GM12875 (cell line): ENCODE measurements at regions not wholly inside any gene's neighbourhood (a gene's known extent, or its start where the extent isn't known, plus 50 kb on each side); places are given as distances from the start of the nearest gene placed in this dataset.
"Not testable (repeated sequence)": the region's sequence is repeated elsewhere in the genome, so short reads cannot be mapped to it uniquely, and the experiment has no call there.

ENCODE experiments used
- H3K4me3 ChIP-seq: one replicate; pipeline ENCODE4 v1.5.1; 2011; ENCODE audit warnings: low read depth, low read length, control low read depth
- CTCF ChIP-seq: IDR thresholded peaks from 2 replicates; pipeline ENCODE4 v1.5.1; 2011; ENCODE audit warnings: low read depth, mild to moderate bottlenecking, control low read depth, inconsistent platforms, low read length, moderate library complexity, borderline replicate concordance; ENCODE audit not compliant: insufficient read depth

DNA sequence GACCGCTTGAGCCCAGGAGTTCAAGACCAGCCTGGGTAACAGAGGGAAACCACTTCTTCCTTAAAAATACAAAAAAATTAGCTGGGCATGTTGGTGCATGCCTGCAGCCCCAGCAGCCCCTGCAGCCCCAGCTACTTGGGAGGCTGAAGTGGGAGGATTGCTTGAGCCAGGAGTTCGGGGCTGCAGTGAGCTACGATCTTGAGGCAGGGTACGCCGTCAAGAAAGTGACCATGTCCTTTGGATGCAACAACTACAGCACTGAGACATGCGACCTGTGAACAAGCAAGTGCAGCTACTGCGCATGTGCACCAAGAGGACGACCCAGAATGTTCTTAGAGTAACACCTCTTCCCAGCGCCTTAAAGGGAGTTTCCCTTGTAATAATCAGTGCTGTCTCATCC lies 66.6 kb upstream of the ZNF479 start:
- H3K4me3 ChIP-seq, result no peak overlapping the region
- no peak for TF ChIP-seq CTCF

- no peak overlapping the region for H3K4me3 ChIP-seq
These were observed 67.0 kb upstream of the ZNF479 start for GRCh38 chr7:57199252-57199651.

GRCh38 chr7:57201021-57201894 lies 69.0 kb upstream of the ZNF479 start:
- TF ChIP-seq CTCF, result no peak
- no peak overlapping the region for H3K4me3 ChIP-seq

More at GRCh38 chr7:57199252-57199651, 67.0 kb upstream of the ZNF479 start:
- no peak for TF ChIP-seq CTCF

GRCh38 chr7:57201895-57202210 lies 69.6 kb upstream of the ZNF479 start:
- TF ChIP-seq CTCF, result no peak
- no peak overlapping the region for H3K4me3 ChIP-seq

GRCh38 chr7:57202274-57202673 lies 70.0 kb upstream of the ZNF479 start:
- H3K4me3 ChIP-seq, result no peak overlapping the region
- TF ChIP-seq CTCF, result no peak

DNA sequence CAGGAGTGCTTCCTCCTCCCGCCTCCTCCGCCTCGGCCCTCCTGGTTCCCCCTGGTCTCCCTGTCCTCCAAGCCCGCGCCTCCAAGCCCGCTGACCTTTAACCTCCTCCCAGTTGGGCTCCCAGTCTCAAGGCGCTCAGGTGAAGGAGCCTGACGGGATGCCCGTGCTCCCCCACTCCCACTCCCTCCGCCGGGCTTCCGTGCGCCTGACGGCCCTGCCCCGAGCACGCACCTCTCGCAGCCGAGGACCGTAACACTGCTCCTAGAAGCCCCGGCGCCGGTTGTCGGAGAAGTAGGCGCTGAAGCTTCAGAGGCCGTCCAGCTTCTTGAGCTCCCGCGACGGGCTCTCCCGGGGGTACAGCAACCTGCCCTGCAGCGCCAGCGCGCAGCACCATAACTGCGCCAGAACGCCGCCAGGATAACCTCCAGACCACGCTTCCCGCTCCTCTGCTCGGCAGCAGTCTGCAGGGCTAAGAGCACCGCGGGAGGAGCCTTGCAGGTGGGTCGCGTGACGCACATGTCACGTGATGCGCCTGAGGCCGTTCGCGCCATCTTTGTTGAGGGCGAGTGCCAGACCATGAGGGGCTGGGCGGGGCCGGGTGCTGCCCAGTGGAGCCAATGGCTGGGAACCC lies 71.0 kb upstream of the ZNF479 start:
- H3K4me3 ChIP-seq, result no peak overlapping the region
- no peak for TF ChIP-seq CTCF

DNA sequence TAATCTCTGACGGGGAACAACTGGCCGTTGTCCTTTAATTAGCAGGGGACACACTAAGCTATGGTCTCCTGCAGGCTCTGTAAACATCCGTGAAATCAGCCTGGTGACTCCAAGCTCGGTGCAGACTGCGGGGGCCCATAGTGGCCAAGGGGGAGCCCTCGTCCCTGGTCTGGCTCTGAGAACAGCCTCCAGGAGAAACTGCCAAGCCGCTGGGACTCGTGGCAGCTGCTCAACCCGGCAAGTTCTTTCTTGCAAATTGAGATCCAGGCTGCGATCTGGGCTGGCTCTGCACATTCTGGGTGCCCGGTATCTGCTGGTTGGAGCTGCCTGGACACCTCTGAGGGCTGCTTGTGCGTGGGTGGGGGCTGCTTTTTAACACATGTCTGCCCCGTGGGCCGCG lies 71.6 kb upstream of the ZNF479 start:
- not testable (repeated sequence) for H3K4me3 ChIP-seq
